Astrocyte (in vitro differentiated cells and primary cell): ENCODE measurements at regions not wholly inside any gene's neighbourhood (a gene's known extent, or its start where the extent isn't known, plus 50 kb on each side); places are given as distances from the start of the nearest gene placed in this dataset.

ENCODE experiments used
- DNase-seq: peaks from one replicate; pipeline ENCODE4 v3.0.0-alpha.2; 2010; ENCODE audit warnings: low read depth
- FAIRE-seq: peaks from 2 replicates; lab custom pipeline; 2011; peaks lifted over from hg19 to GRCh38; lab: Jason Lieb, UNC
- H2AFZ ChIP-seq: 2 replicates; pipeline ENCODE4 v1.6.0; 2012; ENCODE audit warnings: low read depth, low read length, inconsistent platforms
- H3K27ac ChIP-seq: 2 replicates; pipeline ENCODE4 v1.5.1; 2011; ENCODE audit warnings: low read depth, low read length, inconsistent platforms
- H3K27me3 ChIP-seq: 2 replicates; pipeline ENCODE4 v1.6.0; 2011; ENCODE audit warnings: low read length, inconsistent platforms; ENCODE audit not compliant: insufficient read depth
- H3K36me3 ChIP-seq: 2 replicates; pipeline ENCODE4 v1.5.1; 2011; ENCODE audit warnings: low read length, inconsistent platforms; ENCODE audit not compliant: insufficient read depth
- H3K4me1 ChIP-seq: 2 replicates; pipeline ENCODE4 v1.5.1; 2011; ENCODE audit warnings: low read length, inconsistent platforms; ENCODE audit not compliant: insufficient read depth
- H3K4me2 ChIP-seq: 2 replicates; pipeline ENCODE4 v1.6.0; 2012; ENCODE audit warnings: low read length, inconsistent platforms
- H3K4me3 ChIP-seq: 2 replicates; pipeline ENCODE4 v1.5.1; 2011; ENCODE audit warnings: low read depth, mild to moderate bottlenecking, low read length, inconsistent platforms; ENCODE audit not compliant: insufficient read depth
- H3K79me2 ChIP-seq: 2 replicates; pipeline ENCODE4 v1.6.0; 2012; ENCODE audit warnings: mild to moderate bottlenecking, low read length, inconsistent platforms; ENCODE audit not compliant: insufficient read depth
- H3K9ac ChIP-seq: 2 replicates; pipeline ENCODE4 v1.6.0; 2012; ENCODE audit warnings: mild to moderate bottlenecking, low read length, inconsistent platforms
- H3K9me3 ChIP-seq: 2 replicates; pipeline ENCODE4 v1.5.1; 2012; ENCODE audit warnings: low read depth, mild to moderate bottlenecking, low read length, inconsistent platforms; ENCODE audit not compliant: insufficient read depth
- H4K20me1 ChIP-seq: 2 replicates; pipeline ENCODE4 v1.6.0; 2012; ENCODE audit warnings: low read length, inconsistent platforms; ENCODE audit not compliant: insufficient read depth
- H3K27ac Mint-ChIP-seq: one replicate; pipeline ENCODE4 v1.8.0; 2021; ENCODE audit warnings: mild to moderate bottlenecking, mixed read lengths; ENCODE audit not compliant: unreplicated experiment
- H3K27me3 Mint-ChIP-seq: one replicate; pipeline ENCODE4 v1.8.0; 2021; ENCODE audit warnings: low read depth, mixed read lengths; ENCODE audit not compliant: unreplicated experiment
- H3K36me3 Mint-ChIP-seq: one replicate; pipeline ENCODE4 v1.8.0; 2021; ENCODE audit warnings: low read depth, mixed read lengths; ENCODE audit not compliant: unreplicated experiment
- H3K4me1 Mint-ChIP-seq: one replicate; pipeline ENCODE4 v1.8.0; 2021; ENCODE audit warnings: low read depth, mixed read lengths; ENCODE audit not compliant: unreplicated experiment
- H3K4me3 Mint-ChIP-seq: one replicate; pipeline ENCODE4 v1.8.0; 2021; ENCODE audit warnings: mild to moderate bottlenecking, moderate library complexity, mixed read lengths; ENCODE audit not compliant: unreplicated experiment
- H3K9me3 Mint-ChIP-seq: one replicate; pipeline ENCODE4 v1.8.0; 2021; ENCODE audit warnings: mild to moderate bottlenecking, mixed read lengths; ENCODE audit not compliant: unreplicated experiment
- EZH2 ChIP-seq: IDR thresholded peaks from 2 replicates; pipeline ENCODE4 v1.6.1; 2012; ENCODE audit warnings: mild to moderate bottlenecking, low read length, inconsistent platforms; ENCODE audit not compliant: insufficient read depth
- TF ChIP-seq, protein P1 (sequence below): IDR thresholded peaks from 2 replicates; pipeline ENCODE4 v1.5.1; 2011; ENCODE audit warnings: low read depth, mild to moderate bottlenecking, inconsistent platforms, low read length, moderate library complexity; ENCODE audit not compliant: insufficient read depth

DNA sequence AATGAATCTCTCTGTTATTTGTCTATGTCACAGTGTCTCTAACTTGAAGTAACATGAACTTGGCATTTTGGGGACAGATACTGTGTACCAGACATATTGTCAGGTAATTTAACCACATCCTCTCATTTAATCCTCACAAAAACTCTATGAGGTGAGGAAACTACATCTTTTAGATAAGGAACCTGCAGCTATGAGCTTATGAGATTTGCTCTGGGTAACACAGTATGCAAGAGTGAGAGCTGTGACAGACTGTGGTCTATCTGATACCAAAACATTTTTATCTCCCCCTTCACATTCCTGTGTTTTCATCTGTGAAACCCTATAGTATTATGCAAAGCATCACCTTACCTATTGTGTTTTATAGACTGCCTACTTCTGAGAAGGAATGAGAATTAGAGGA is 58.4 kb upstream of the HS3ST1 start:
- H3K36me3 Mint-ChIP-seq: no peaks in the 10 kb centered on the region
- H3K4me1 ChIP-seq: peaks cover 7% of the 10 kb centered on the region
- no peaks in the 10 kb centered on the region for H3K27me3 ChIP-seq
- no peaks in the 10 kb centered on the region for H4K20me1 ChIP-seq
- TF ChIP-seq EZH2: no peak
- TF ChIP-seq, protein P1, sequence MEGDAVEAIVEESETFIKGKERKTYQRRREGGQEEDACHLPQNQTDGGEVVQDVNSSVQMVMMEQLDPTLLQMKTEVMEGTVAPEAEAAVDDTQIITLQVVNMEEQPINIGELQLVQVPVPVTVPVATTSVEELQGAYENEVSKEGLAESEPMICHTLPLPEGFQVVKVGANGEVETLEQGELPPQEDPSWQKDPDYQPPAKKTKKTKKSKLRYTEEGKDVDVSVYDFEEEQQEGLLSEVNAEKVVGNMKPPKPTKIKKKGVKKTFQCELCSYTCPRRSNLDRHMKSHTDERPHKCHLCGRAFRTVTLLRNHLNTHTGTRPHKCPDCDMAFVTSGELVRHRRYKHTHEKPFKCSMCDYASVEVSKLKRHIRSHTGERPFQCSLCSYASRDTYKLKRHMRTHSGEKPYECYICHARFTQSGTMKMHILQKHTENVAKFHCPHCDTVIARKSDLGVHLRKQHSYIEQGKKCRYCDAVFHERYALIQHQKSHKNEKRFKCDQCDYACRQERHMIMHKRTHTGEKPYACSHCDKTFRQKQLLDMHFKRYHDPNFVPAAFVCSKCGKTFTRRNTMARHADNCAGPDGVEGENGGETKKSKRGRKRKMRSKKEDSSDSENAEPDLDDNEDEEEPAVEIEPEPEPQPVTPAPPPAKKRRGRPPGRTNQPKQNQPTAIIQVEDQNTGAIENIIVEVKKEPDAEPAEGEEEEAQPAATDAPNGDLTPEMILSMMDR: no peak
- no peak for DNase-seq
- H3K79me2 ChIP-seq: no peaks in the 10 kb centered on the region
- no peak overlapping the region for H3K9ac ChIP-seq
- H3K27ac Mint-ChIP-seq: peak overlapping the region; percentile 49
- peaks cover 32% of the 10 kb centered on the region for H3K4me1 Mint-ChIP-seq
- no peak overlapping the region for H3K4me3 ChIP-seq
- no peak overlapping the region for H3K4me3 Mint-ChIP-seq
- FAIRE-seq: no peak
- peaks cover 3% of the 10 kb centered on the region for H3K9me3 Mint-ChIP-seq
- H3K9me3 ChIP-seq: no peaks in the 10 kb centered on the region
- H3K4me2 ChIP-seq: no peak overlapping the region
- H3K27ac ChIP-seq: no peak overlapping the region
- no peaks in the 10 kb centered on the region for H3K27me3 Mint-ChIP-seq
- H2AFZ ChIP-seq: no peak overlapping the region
- H3K36me3 ChIP-seq: no peaks in the 10 kb centered on the region

DNA sequence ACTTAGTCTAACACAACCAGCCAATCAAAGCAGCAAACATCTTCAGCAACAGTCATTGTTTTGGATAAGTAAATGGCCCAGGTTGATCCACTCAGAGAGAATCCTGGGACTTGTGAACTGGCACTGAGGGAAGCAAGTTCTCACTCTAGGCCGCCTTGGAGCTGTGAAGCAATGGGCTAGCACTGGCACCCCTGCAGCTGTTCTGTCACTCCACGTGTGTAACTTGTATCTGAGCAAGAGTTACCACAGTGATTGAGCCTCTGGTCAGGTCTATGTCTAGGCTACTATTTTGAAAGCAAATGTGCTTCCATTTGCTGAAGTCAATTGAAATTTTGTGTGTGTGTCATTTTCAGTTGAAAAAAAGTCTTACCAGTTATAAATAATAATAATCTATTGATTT is 57.2 kb upstream of the HS3ST1 start:
- H3K27me3 Mint-ChIP-seq: no peaks in the 10 kb centered on the region
- Histone ChIP-seq H4K20me1 (no peaks in the 10 kb centered on the region), H3K27ac (no peak overlapping the region), H3K4me3 (no peak overlapping the region), H3K79me2 (no peaks in the 10 kb centered on the region), H2AFZ (no peak overlapping the region), H3K9ac (no peak overlapping the region), H3K9me3 (no peaks in the 10 kb centered on the region), H3K27me3 (no peaks in the 10 kb centered on the region), H3K36me3 (no peaks in the 10 kb centered on the region), H3K4me1 (peaks cover 7% of the 10 kb centered on the region), H3K4me2 (no peak overlapping the region)
- peaks cover 32% of the 10 kb centered on the region for H3K4me1 Mint-ChIP-seq
- H3K36me3 Mint-ChIP-seq: no peaks in the 10 kb centered on the region
- no peak overlapping the region for H3K27ac Mint-ChIP-seq
- FAIRE-seq (no peak), DNase-seq (no peak)
- H3K4me3 Mint-ChIP-seq: no peak overlapping the region
- TF ChIP-seq, protein P1: no peak
- TF ChIP-seq EZH2: no peak
- peaks cover 3% of the 10 kb centered on the region for H3K9me3 Mint-ChIP-seq

DNA sequence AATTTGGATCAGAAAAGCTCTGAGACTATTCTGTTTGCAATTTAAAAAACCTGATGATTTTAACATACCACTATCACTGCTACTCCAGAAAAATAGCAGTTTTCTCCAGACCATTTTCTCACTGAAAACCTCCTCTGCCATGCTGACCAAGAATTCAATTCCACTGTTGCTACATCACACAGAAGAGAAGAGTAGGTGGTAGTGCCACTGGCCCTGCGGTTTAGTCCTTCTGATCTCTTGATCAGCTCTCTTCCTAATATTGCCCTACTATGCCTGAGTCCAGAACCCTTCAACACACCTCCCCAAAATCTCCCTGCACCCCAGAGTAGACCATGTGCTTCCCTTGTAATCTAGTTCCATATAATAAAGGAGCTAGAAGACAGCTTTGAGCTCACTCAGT is 55.8 kb upstream of the HS3ST1 start:
- Mint-ChIP-seq H3K4me1 (peaks cover 29% of the 10 kb centered on the region), H3K27me3 (no peaks in the 10 kb centered on the region), H3K4me3 (no peak overlapping the region), H3K9me3 (peaks cover 3% of the 10 kb centered on the region), H3K27ac (peak overlapping the region; percentile 0), H3K36me3 (no peaks in the 10 kb centered on the region)
- Histone ChIP-seq H2AFZ (no peak overlapping the region), H3K9ac (no peak overlapping the region), H3K4me1 (peaks cover 11% of the 10 kb centered on the region), H3K9me3 (no peaks in the 10 kb centered on the region), H3K36me3 (no peaks in the 10 kb centered on the region), H3K27ac (no peak overlapping the region), H3K4me3 (no peak overlapping the region), H4K20me1 (no peaks in the 10 kb centered on the region), H3K4me2 (no peak overlapping the region), H3K27me3 (no peaks in the 10 kb centered on the region), H3K79me2 (no peaks in the 10 kb centered on the region)
- no peak for DNase-seq
- FAIRE-seq: no peak
- TF ChIP-seq, protein P1: no peak
- no peak for TF ChIP-seq EZH2
